Ishikawa (cell line): ENCODE measurements at regions not wholly inside any gene's neighbourhood (a gene's known extent, or its start where the extent isn't known, plus 50 kb on each side); places are given as distances from the start of the nearest gene placed in this dataset.

Experiments used
- CEBPB ChIP-seq: IDR thresholded peaks from 2 replicates; pipeline ENCODE4 v1.6.1; 2012
- CREB1 ChIP-seq: IDR thresholded peaks from 2 replicates; pipeline ENCODE4 v1.6.1; 2012; ENCODE audit warnings: low read depth
- EP300 ChIP-seq: IDR thresholded peaks from 2 replicates; pipeline ENCODE4 v1.6.1; 2012; ENCODE audit warnings: borderline replicate concordance
- FOXM1 ChIP-seq: IDR thresholded peaks from 2 replicates; pipeline ENCODE4 v1.6.1; 2012; ENCODE audit warnings: low read depth, borderline replicate concordance
- MAX ChIP-seq: IDR thresholded peaks from 2 replicates; pipeline ENCODE4 v1.6.1; 2012
- RAD21 ChIP-seq: IDR thresholded peaks from 2 replicates; pipeline ENCODE4 v1.6.1; 2012; ENCODE audit warnings: low read depth
- TAF1 ChIP-seq: IDR thresholded peaks from 2 replicates; pipeline ENCODE4 v1.6.1; 2012; ENCODE audit warnings: low read depth, mild to moderate bottlenecking
- TCF12 ChIP-seq: IDR thresholded peaks from 2 replicates; pipeline ENCODE4 v1.6.1; 2012; ENCODE audit warnings: low read depth
- TEAD4 ChIP-seq: IDR thresholded peaks from 2 replicates; pipeline ENCODE4 v1.6.1; 2012
- USF1 ChIP-seq: IDR thresholded peaks from 2 replicates; pipeline ENCODE4 v1.6.1; 2012
- YY1 ChIP-seq: IDR thresholded peaks from 2 replicates; pipeline ENCODE4 v1.6.1; 2012; ENCODE audit warnings: low read depth
- ZBTB7A ChIP-seq: IDR thresholded peaks from 2 replicates; pipeline ENCODE4 v1.6.1; 2012; ENCODE audit warnings: low read depth
- TF ChIP-seq, protein P1 (sequence below): IDR thresholded peaks from 2 replicates; pipeline ENCODE4 v1.6.1; 2012; ENCODE audit warnings: low read depth, mild to moderate bottlenecking

GRCh38 chr22:35172442-35172841 is 84.9 kb upstream of the HMGXB4 start:
- no peak for TF ChIP-seq RAD21
- TF ChIP-seq YY1 = no peak
- TF ChIP-seq TEAD4 = no peak
- TF ChIP-seq TAF1 = no peak
- TF ChIP-seq EP300 = no peak
- TF ChIP-seq, protein P1, sequence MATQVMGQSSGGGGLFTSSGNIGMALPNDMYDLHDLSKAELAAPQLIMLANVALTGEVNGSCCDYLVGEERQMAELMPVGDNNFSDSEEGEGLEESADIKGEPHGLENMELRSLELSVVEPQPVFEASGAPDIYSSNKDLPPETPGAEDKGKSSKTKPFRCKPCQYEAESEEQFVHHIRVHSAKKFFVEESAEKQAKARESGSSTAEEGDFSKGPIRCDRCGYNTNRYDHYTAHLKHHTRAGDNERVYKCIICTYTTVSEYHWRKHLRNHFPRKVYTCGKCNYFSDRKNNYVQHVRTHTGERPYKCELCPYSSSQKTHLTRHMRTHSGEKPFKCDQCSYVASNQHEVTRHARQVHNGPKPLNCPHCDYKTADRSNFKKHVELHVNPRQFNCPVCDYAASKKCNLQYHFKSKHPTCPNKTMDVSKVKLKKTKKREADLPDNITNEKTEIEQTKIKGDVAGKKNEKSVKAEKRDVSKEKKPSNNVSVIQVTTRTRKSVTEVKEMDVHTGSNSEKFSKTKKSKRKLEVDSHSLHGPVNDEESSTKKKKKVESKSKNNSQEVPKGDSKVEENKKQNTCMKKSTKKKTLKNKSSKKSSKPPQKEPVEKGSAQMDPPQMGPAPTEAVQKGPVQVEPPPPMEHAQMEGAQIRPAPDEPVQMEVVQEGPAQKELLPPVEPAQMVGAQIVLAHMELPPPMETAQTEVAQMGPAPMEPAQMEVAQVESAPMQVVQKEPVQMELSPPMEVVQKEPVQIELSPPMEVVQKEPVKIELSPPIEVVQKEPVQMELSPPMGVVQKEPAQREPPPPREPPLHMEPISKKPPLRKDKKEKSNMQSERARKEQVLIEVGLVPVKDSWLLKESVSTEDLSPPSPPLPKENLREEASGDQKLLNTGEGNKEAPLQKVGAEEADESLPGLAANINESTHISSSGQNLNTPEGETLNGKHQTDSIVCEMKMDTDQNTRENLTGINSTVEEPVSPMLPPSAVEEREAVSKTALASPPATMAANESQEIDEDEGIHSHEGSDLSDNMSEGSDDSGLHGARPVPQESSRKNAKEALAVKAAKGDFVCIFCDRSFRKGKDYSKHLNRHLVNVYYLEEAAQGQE = no peak
- no peak for TF ChIP-seq MAX
- no peak for TF ChIP-seq CREB1
- TF ChIP-seq CEBPB = no peak
- no peak for TF ChIP-seq TCF12
- no peak for TF ChIP-seq ZBTB7A
- TF ChIP-seq USF1 = no peak
- TF ChIP-seq FOXM1 = no peak
